Upper lobe of left lung (tissue), 4 donors: ENCODE measurements at regions not wholly inside any gene's neighbourhood (a gene's known extent, or its start where the extent isn't known, plus 50 kb on each side); places are given as distances from the start of the nearest gene placed in this dataset.

Experiments
- EP300 ChIP-seq, 4 donors: sonication (generic); formaldehyde crosslinking; IDR thresholded peaks; one replicate each; pipeline ENCODE4 v1.5.1; 2017; ENCODE audit warnings: antibody characterized with exemption in 4 of 4, control low read depth in 2 of 4
- TF ChIP-seq, protein P1 (sequence below), 6 experiments: fragments of 450-650 bp in 4 of 6; fragments of 200-600 bp in 2 of 6; sonication (generic) in 2 of 6; IDR thresholded peaks; one replicate each; pipeline ENCODE4 v1.5.1; 2016 to 2019; ENCODE audit warnings: antibody characterized with exemption in 6 of 6

DNA sequence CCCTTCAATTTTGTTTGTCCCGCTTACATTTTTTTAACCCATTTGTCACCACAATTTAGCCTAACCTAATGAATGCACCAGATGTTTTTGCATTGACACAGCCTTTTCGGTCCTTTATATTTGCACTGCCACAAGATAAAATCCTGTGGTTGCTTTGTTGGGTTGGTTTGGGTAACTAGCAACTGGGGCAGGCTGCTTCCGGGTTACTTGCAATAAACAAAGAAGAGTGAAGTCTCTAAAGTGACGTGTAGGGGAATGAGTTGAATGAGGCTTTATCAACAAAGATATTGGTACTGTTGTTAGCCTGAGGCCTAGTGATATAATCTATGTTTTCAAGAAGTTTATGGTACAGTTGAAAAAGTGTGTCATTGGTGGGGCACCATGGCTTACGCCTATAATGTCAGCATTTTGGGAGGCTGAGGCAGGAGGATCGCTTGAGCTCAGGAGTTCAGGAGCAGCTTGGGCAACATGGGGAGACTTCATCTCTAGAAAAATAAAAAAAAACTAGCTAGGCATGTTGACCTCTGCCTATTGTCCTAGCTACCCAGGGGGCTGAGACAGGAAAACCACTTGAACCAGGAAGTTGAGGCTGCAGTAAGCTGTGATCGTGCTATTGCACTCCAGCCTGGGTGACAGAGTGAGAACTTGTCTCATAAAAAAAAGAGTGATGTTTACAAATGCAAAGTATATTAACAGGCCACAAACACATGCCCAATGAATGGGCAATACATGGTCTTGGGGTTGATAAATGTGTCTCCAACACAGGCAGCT lies 121.8 kb downstream of the OXSM start:
- TF ChIP-seq, protein P1, sequence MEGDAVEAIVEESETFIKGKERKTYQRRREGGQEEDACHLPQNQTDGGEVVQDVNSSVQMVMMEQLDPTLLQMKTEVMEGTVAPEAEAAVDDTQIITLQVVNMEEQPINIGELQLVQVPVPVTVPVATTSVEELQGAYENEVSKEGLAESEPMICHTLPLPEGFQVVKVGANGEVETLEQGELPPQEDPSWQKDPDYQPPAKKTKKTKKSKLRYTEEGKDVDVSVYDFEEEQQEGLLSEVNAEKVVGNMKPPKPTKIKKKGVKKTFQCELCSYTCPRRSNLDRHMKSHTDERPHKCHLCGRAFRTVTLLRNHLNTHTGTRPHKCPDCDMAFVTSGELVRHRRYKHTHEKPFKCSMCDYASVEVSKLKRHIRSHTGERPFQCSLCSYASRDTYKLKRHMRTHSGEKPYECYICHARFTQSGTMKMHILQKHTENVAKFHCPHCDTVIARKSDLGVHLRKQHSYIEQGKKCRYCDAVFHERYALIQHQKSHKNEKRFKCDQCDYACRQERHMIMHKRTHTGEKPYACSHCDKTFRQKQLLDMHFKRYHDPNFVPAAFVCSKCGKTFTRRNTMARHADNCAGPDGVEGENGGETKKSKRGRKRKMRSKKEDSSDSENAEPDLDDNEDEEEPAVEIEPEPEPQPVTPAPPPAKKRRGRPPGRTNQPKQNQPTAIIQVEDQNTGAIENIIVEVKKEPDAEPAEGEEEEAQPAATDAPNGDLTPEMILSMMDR (IDR thresholded peaks at IDR 0.05) = no peak
- no peak for TF ChIP-seq EP300 (IDR thresholded peaks at IDR 0.05)
